IPS DF 4.7 (cell line): ENCODE measurements at regions not wholly inside any gene's neighbourhood (a gene's known extent, or its start where the extent isn't known, plus 50 kb on each side); places are given as distances from the start of the nearest gene placed in this dataset.

Source experiments
- DNase-seq: peaks from one replicate; pipeline ENCODE4 v3.0.0-alpha.2; 2013; ENCODE audit warnings: low spot score; ENCODE audit errors: extremely low read depth

GRCh38 chr10:84996580-84996979 is 668.2 kb downstream of the CCSER2 start:
- no peak for DNase-seq

- no peak for DNase-seq
These were observed 669.5 kb downstream of the CCSER2 start for GRCh38 chr10:84997870-84998269.

- no peak for DNase-seq
These were observed 671.5 kb downstream of the CCSER2 start for GRCh38 chr10:84999929-85000328.

- no peak for DNase-seq
These were observed 674.7 kb downstream of the CCSER2 start for GRCh38 chr10:85003083-85003482.

GRCh38 chr10:85008488-85009184 is 680.2 kb downstream of the CCSER2 start:
- no peak for DNase-seq

- DNase-seq, result no peak
These were observed 683.9 kb downstream of the CCSER2 start for GRCh38 chr10:85012305-85012704.

- DNase-seq, result no peak
These were observed 698.6 kb downstream of the CCSER2 start for GRCh38 chr10:85026878-85027467.

GRCh38 chr10:85032981-85033380 is 704.6 kb downstream of the CCSER2 start:
- no peak for DNase-seq

- no peak for DNase-seq
These were observed 708.3 kb downstream of the CCSER2 start for GRCh38 chr10:85036661-85037060.

- DNase-seq, result no peak
These were observed 710.9 kb downstream of the CCSER2 start for GRCh38 chr10:85039311-85039710.

- DNase-seq, result no peak
These were observed 714.8 kb downstream of the CCSER2 start for GRCh38 chr10:85043207-85043606.

- no peak for DNase-seq
These were observed 716.7 kb downstream of the CCSER2 start for GRCh38 chr10:85045046-85045445.

- DNase-seq, result no peak
These were observed 718.9 kb downstream of the CCSER2 start for GRCh38 chr10:85047170-85047834.

GRCh38 chr10:85047979-85048378 is 719.6 kb downstream of the CCSER2 start:
- DNase-seq, result no peak

GRCh38 chr10:85048644-85049043 is 720.3 kb downstream of the CCSER2 start:
- no peak for DNase-seq

- DNase-seq, result no peak
These were observed 732.6 kb downstream of the CCSER2 start for GRCh38 chr10:85060944-85061343.

GRCh38 chr10:85061401-85061800 is 733.0 kb downstream of the CCSER2 start:
- DNase-seq, result no peak

GRCh38 chr10:85067955-85068354 is 739.6 kb downstream of the CCSER2 start:
- no peak for DNase-seq

GRCh38 chr10:85080934-85081333 is 752.5 kb downstream of the CCSER2 start:
- DNase-seq, result no peak

- DNase-seq, result no peak
These were observed 770.6 kb downstream of the CCSER2 start for GRCh38 chr10:85098835-85099521.

GRCh38 chr10:85100495-85100894 is 772.1 kb downstream of the CCSER2 start:
- DNase-seq, result no peak

GRCh38 chr10:85105614-85106255 is 777.3 kb downstream of the CCSER2 start:
- peak; percentile 14 for DNase-seq
